KBM-7 (cell line): ENCODE measurements at regions not wholly inside any gene's neighbourhood (a gene's known extent, or its start where the extent isn't known, plus 50 kb on each side); places are given as distances from the start of the nearest gene placed in this dataset.

ENCODE experiments used
- DNase-seq: peaks from one replicate; pipeline ENCODE4 v3.0.0-alpha.2; 2015
- in situ Hi-C: fragments of 300-500 bp; cut with MboI; formaldehyde crosslinking; loops from 2 replicates; pipeline ENCODE4 v1.14.3; 2020; ENCODE audit warnings: low sequenced_read_pairs, low pct_unique_long_range_greater_than_20kb, mixed read lengths

GRCh38 chr2:120905824-120906571, 170.3 kb downstream of the GLI2 start:
- in situ Hi-C loops = no loop called here
- DNase-seq = no peak

- in situ Hi-C loops = no loop called here
- no peak for DNase-seq
These were observed 171.2 kb downstream of the GLI2 start for GRCh38 chr2:120906914-120907313.

GRCh38 chr2:120907822-120908221, 172.2 kb downstream of the GLI2 start:
- in situ Hi-C loops = no loop called here

GRCh38 chr2:120908314-120908975, 172.8 kb downstream of the GLI2 start:
- no peak for DNase-seq
- in situ Hi-C loops = no loop called here

More at GRCh38 chr2:120907822-120908221, 172.2 kb downstream of the GLI2 start:
- DNase-seq = no peak

- in situ Hi-C loops = no loop called here
- no peak for DNase-seq
These were observed 173.4 kb downstream of the GLI2 start for GRCh38 chr2:120909102-120909501.

GRCh38 chr2:120910164-120910563, 174.5 kb downstream of the GLI2 start:
- no peak for DNase-seq
- in situ Hi-C loops = no loop called here

GRCh38 chr2:120910956-120911951, 175.6 kb downstream of the GLI2 start:
- in situ Hi-C loops = no loop called here
- DNase-seq = no peak

- no peak for DNase-seq
- in situ Hi-C loops = no loop called here
These were observed 176.7 kb downstream of the GLI2 start for GRCh38 chr2:120912101-120912985.

GRCh38 chr2:120913972-120914838, 178.5 kb downstream of the GLI2 start:
- no peak for DNase-seq
- in situ Hi-C loops = no loop called here

GRCh38 chr2:120914839-120915521, 179.3 kb downstream of the GLI2 start:
- DNase-seq = no peak
- in situ Hi-C loops = no loop called here

GRCh38 chr2:120915670-120916069, 180.0 kb downstream of the GLI2 start:
- in situ Hi-C loops = no loop called here
- no peak for DNase-seq

GRCh38 chr2:120916446-120916845, 180.8 kb downstream of the GLI2 start:
- DNase-seq = no peak
- in situ Hi-C loops = no loop called here

GRCh38 chr2:120917886-120918285, 182.2 kb downstream of the GLI2 start:
- in situ Hi-C loops = no loop called here

GRCh38 chr2:120919216-120919615, 183.5 kb downstream of the GLI2 start:
- in situ Hi-C loops = no loop called here
- no peak for DNase-seq

More at GRCh38 chr2:120917886-120918285, 182.2 kb downstream of the GLI2 start:
- DNase-seq = no peak

- in situ Hi-C loops = no loop called here
- no peak for DNase-seq
These were observed 184.2 kb downstream of the GLI2 start for GRCh38 chr2:120919771-120920453.

GRCh38 chr2:120920454-120921148, 184.9 kb downstream of the GLI2 start:
- no peak for DNase-seq
- in situ Hi-C loops = no loop called here
